HEK293T (cell line): ENCODE measurements at regions not wholly inside any gene's neighbourhood (a gene's known extent, or its start where the extent isn't known, plus 50 kb on each side); places are given as distances from the start of the nearest gene placed in this dataset.
A peak's percentile ranks its signal among the peaks of the same experiment; 100 is the strongest.
"Not testable (repeated sequence)": the region's sequence is repeated elsewhere in the genome, so short reads cannot be mapped to it uniquely, and the experiment has no call there.

ENCODE experiments used
- CTCF ChIA-PET: fragments of 350-600 bp; formaldehyde crosslinking; extraction: SDS; loops from one replicate; lab custom pipeline; 2021; ENCODE audit warnings: antibody characterized with exemption, inconsistent platforms; lab: Yijun Ruan, JAX
- POLR2A ChIA-PET: fragments of 350-600 bp; formaldehyde crosslinking; extraction: SDS; loops from one replicate; lab custom pipeline; 2020; ENCODE audit warnings: antibody characterized with exemption, inconsistent platforms; lab: Yijun Ruan, JAX
- DNase-seq: peaks from one replicate; pipeline ENCODE4 v3.0.0; 2012; ENCODE audit warnings: mixed read lengths; ENCODE audit errors: extremely low spot score
- ARNT ChIP-seq: fragments of 450-650 bp; IDR thresholded peaks from 2 replicates; pipeline ENCODE4 v1.6.1; 2017; ENCODE audit warnings: mild to moderate bottlenecking
- BHLHE40 ChIP-seq: fragments of 450-650 bp; IDR thresholded peaks from 2 replicates; pipeline ENCODE4 v1.6.1; 2016; ENCODE audit warnings: mild to moderate bottlenecking, moderate library complexity, borderline replicate concordance
- CTBP1 ChIP-seq: fragments of 450-650 bp; IDR thresholded peaks from 2 replicates; pipeline ENCODE4 v1.6.1; 2016; ENCODE audit warnings: borderline replicate concordance
- ELF4 ChIP-seq: fragments of 450-650 bp; IDR thresholded peaks from 2 replicates; pipeline ENCODE4 v1.6.1; 2017; ENCODE audit warnings: antibody characterized with exemption
- FOXA1 ChIP-seq: fragments of 450-650 bp; IDR thresholded peaks from 2 replicates; pipeline ENCODE4 v1.6.1; 2016; ENCODE audit warnings: mild to moderate bottlenecking
- FOXK2 ChIP-seq: fragments of 450-650 bp; IDR thresholded peaks from 2 replicates; pipeline ENCODE4 v1.6.1; 2016; ENCODE audit warnings: mild to moderate bottlenecking
- FOXM1 ChIP-seq: fragments of 450-650 bp; IDR thresholded peaks from 2 replicates; pipeline ENCODE4 v1.6.1; 2017; ENCODE audit warnings: mild to moderate bottlenecking, borderline replicate concordance
- HDGF ChIP-seq: fragments of 450-650 bp; IDR thresholded peaks from 2 replicates; pipeline ENCODE4 v1.6.1; 2017; ENCODE audit warnings: antibody characterized with exemption, borderline replicate concordance
- L3MBTL2 ChIP-seq: fragments of 450-650 bp; conservative IDR thresholded peaks from 2 replicates; pipeline ENCODE4 v1.6.1; 2016; ENCODE audit warnings: mild to moderate bottlenecking
- LEF1 ChIP-seq: fragments of 450-650 bp; IDR thresholded peaks from 2 replicates; pipeline ENCODE4 v1.6.1; 2017; ENCODE audit warnings: mild to moderate bottlenecking, borderline replicate concordance
- NFRKB ChIP-seq: fragments of 450-650 bp; IDR thresholded peaks from 2 replicates; pipeline ENCODE4 v1.6.1; 2016; ENCODE audit warnings: mild to moderate bottlenecking, moderate library complexity
- SP1 ChIP-seq: fragments of 450-650 bp; IDR thresholded peaks from 2 replicates; pipeline ENCODE4 v1.6.1; 2017
- SUZ12 ChIP-seq: fragments of 450-650 bp; IDR thresholded peaks from 2 replicates; pipeline ENCODE4 v1.6.1; 2016; ENCODE audit warnings: mild to moderate bottlenecking
- TARDBP ChIP-seq: fragments of 450-650 bp; IDR thresholded peaks from 2 replicates; pipeline ENCODE4 v1.6.1; 2016
- ZNF384 ChIP-seq: fragments of 450-650 bp; IDR thresholded peaks from 2 replicates; pipeline ENCODE4 v1.6.1; 2016
- TF ChIP-seq, protein P1 (sequence below): fragments of 450-650 bp; IDR thresholded peaks from 2 replicates; pipeline ENCODE4 v1.6.1; 2016

- CTCF ChIA-PET, result no interaction called here
Observed at GRCh38 chr7:76129366-76129765, 72.3 kb upstream of the SRRM3 start.

DNA sequence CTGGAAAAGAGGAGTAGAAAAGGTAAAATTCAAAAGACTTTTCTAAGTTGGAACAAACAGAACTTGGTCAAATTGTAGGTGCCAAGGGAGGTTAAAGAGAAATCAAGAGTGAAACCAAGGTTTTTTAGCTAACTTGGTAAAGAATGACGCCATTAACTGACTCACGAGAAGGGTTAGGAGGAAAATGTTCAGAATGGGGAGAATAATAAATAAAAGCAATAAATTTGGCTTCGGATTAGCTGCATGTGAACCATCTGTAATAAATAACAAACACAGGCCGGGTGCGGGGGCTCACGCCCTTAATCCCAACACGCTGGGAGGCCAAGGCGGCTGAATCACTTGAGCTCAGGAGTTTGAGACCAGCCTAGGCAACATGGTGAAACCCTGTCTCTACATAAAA, 71.9 kb upstream of the SRRM3 start:
- TF ChIP-seq HDGF, result no peak
- TF ChIP-seq ELF4, result no peak
- no peak for TF ChIP-seq SP1
- TF ChIP-seq LEF1, result no peak
- TF ChIP-seq NFRKB, result no peak
- no peak for TF ChIP-seq BHLHE40
- no peak for TF ChIP-seq ZNF384
- no peak for TF ChIP-seq CTBP1
- POLR2A ChIA-PET, result interaction anchor here (1.1 kb wide), 1 partner anchor 82 kb away, joined by 3 read pairs; the partner anchor contains the start of genes MDH2 and STYXL1
- no peak for DNase-seq
- CTCF ChIA-PET, result no interaction called here

More at GRCh38 chr7:76129366-76129765, 72.3 kb upstream of the SRRM3 start:
- TF ChIP-seq FOXK2 (no peak), CTBP1 (no peak), ARNT (no peak), FOXM1 (no peak), BHLHE40 (no peak), LEF1 (no peak), SUZ12 (no peak), L3MBTL2 (no peak)
- TF ChIP-seq, protein P1, sequence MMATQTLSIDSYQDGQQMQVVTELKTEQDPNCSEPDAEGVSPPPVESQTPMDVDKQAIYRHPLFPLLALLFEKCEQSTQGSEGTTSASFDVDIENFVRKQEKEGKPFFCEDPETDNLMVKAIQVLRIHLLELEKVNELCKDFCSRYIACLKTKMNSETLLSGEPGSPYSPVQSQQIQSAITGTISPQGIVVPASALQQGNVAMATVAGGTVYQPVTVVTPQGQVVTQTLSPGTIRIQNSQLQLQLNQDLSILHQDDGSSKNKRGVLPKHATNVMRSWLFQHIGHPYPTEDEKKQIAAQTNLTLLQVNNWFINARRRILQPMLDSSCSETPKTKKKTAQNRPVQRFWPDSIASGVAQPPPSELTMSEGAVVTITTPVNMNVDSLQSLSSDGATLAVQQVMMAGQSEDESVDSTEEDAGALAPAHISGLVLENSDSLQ, result no peak
- no peak for DNase-seq
- POLR2A ChIA-PET, result interaction anchor here (1.1 to 1.3 kb wide), 2 partner anchors 37 to 82 kb away, joined by 3 to 4 read pairs; partner anchors contain the start of genes MDH2 and STYXL1

- peak; percentile 12 for DNase-seq
- POLR2A ChIA-PET, CTCF ChIA-PET: not testable (repeated sequence)
Observed at GRCh38 chr7:76130661-76131060, 71.0 kb upstream of the SRRM3 start.

GRCh38 chr7:76131887-76132286, 69.8 kb upstream of the SRRM3 start:
- POLR2A ChIA-PET, CTCF ChIA-PET, DNase-seq: not testable (repeated sequence)

DNA sequence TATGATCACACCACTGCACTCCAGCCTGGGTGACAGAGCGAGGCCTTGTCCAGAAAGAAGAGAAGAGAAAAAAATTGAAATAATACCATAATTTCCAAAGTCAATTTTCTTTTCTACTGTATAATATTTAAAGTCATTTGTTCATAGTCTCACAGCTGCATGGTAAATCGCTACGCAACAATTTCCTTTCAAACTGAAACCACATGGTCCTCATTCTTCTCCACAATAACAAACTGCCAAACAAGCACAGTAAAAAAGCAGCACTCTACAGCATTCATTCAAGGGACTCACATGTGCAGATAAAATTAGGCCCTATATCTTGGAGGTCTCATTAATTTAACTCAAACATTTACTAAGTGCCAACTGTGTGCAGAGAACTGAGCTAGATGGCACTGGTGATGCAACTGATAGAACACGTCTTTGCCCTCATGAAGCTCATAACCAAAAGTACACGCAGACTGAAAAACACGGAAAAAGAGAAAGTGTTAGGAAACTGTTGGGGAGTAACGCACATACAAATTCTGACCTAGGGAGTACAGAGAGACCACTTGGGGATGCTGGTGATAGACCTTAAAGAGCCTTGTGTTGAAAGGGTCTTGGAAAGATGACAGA, 68.4 kb upstream of the SRRM3 start:
- ChIA-PET CTCF (no interaction called here), POLR2A (interaction anchor here (1.2 kb wide), 1 partner anchor 34 kb away, joined by 3 read pairs; no protein-coding TSS in a partner anchor)
- TF ChIP-seq FOXM1 (no peak), ARNT (no peak), HDGF (no peak), FOXK2 (no peak), ZNF384 (no peak), CTBP1 (no peak), SUZ12 (no peak), BHLHE40 (no peak), FOXA1 (no peak), SP1 (no peak), L3MBTL2 (no peak), LEF1 (no peak), ELF4 (no peak), TARDBP (no peak), NFRKB (no peak)
- TF ChIP-seq, protein P1, result no peak
- no peak for DNase-seq

GRCh38 chr7:76133839-76134238, 67.9 kb upstream of the SRRM3 start:
- DNase-seq, result no peak
- TF ChIP-seq ZNF384, result no peak
- TF ChIP-seq SP1, result no peak
- no peak for TF ChIP-seq HDGF
- no peak for TF ChIP-seq BHLHE40
- TF ChIP-seq ELF4, result no peak
- TF ChIP-seq ARNT, result no peak
- TF ChIP-seq FOXK2, result no peak
- no peak for TF ChIP-seq NFRKB
- no peak for TF ChIP-seq CTBP1
- TF ChIP-seq FOXM1, result no peak
- no peak for TF ChIP-seq L3MBTL2
- no peak for TF ChIP-seq SUZ12
- TF ChIP-seq FOXA1, result no peak
- TF ChIP-seq LEF1, result no peak
- no peak for TF ChIP-seq TARDBP
- TF ChIP-seq, protein P1, result no peak
- ChIA-PET POLR2A (interaction anchor here (1.2 kb wide), 1 partner anchor 33 kb away, joined by 3 read pairs; no protein-coding TSS in a partner anchor), CTCF (no interaction called here)

- POLR2A ChIA-PET, DNase-seq, CTCF ChIA-PET: not testable (repeated sequence)
Observed at GRCh38 chr7:76135263-76135662, 66.4 kb upstream of the SRRM3 start.

DNA sequence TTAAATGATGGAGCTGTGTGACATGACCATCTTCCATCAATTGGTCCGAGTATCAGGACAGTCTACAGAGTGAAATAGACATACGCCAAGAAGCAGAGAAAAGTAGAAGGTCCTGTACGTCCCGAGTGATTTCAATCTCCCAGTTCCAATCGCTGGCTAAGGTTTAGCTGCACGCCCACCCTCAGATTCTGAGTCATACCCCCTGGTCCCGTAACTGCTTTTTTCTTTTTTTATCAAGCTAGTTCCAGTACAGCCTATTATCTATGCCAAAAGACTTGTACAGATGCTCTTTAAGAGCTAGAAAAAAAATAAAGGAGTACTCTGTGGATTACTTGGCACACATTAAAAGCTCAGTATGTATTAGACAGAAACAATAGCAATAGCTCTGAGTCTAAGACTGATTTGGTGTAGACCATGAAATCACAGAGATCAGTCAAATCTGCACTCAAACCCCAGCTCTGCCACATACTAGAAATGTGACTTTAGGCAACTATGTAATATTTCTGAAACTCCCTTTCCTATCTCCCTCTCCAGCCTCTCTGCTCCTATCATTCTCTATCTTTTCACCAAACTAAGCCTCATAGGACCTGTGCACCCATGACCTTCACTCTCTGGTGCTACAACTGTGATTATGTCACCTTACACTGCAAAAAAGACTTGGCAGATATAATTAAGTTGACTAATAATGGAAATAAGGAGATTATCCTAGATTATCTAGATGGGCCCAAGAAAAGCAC, 63.0 kb upstream of the SRRM3 start:
- DNase-seq, CTCF ChIA-PET: not testable (repeated sequence)
- POLR2A ChIA-PET, result interaction anchor here (1.1 kb wide), 1 partner anchor 28 kb away, joined by 5 read pairs; no protein-coding TSS in a partner anchor
